Mesenchymal stem cell (in vitro differentiated cells and primary cell): ENCODE measurements at regions not wholly inside any gene's neighbourhood (a gene's known extent, or its start where the extent isn't known, plus 50 kb on each side); places are given as distances from the start of the nearest gene placed in this dataset.
"Not testable (repeated sequence)": the region's sequence is repeated elsewhere in the genome, so short reads cannot be mapped to it uniquely, and the experiment has no call there.

ENCODE experiments used
- DNase-seq: peaks from one replicate; pipeline ENCODE4 v3.0.0-alpha.2; 2013
- H2AFZ ChIP-seq: one replicate; pipeline ENCODE4 v1.6.1; 2013; ENCODE audit warnings: low read depth, mild to moderate bottlenecking, control low read depth, inconsistent platforms, low read length, moderate library complexity
- H2AK5ac ChIP-seq: 2 replicates; pipeline ENCODE4 v1.6.1; 2013; ENCODE audit warnings: low read length, moderate library complexity, mild to moderate bottlenecking, inconsistent platforms; ENCODE audit not compliant: severe bottlenecking
- H2BK120ac ChIP-seq: one replicate; pipeline ENCODE4 v1.6.1; 2013; ENCODE audit warnings: low read depth, mild to moderate bottlenecking, inconsistent platforms, low read length, moderate library complexity
- H2BK12ac ChIP-seq, 2 experiments: one replicate each; pipeline ENCODE4 v1.6.1; 2013; ENCODE audit warnings: inconsistent platforms in 2 of 2, low read length in 2 of 2, mild to moderate bottlenecking in 2 of 2, moderate library complexity in 2 of 2, control low read depth in 1 of 2
- H2BK15ac ChIP-seq: one replicate; pipeline ENCODE4 v1.6.1; 2013; ENCODE audit warnings: mild to moderate bottlenecking, low read depth, inconsistent platforms; ENCODE audit not compliant: poor library complexity, severe bottlenecking
- H2BK5ac ChIP-seq: 2 replicates; pipeline ENCODE4 v1.6.1; 2013; ENCODE audit warnings: low read depth, mild to moderate bottlenecking, low read length, control low read depth, inconsistent platforms; ENCODE audit not compliant: poor library complexity, severe bottlenecking
- H3K14ac ChIP-seq, 2 experiments: one replicate each; pipeline ENCODE4 v1.6.1; 2013; ENCODE audit warnings: inconsistent platforms in 2 of 2, low read length in 2 of 2, control low read depth in 1 of 2, mild to moderate bottlenecking in 1 of 2, moderate library complexity in 1 of 2
- H3K18ac ChIP-seq, 2 experiments: one replicate each; pipeline ENCODE4 v1.6.1; 2013; ENCODE audit warnings: inconsistent platforms in 2 of 2, low read length in 2 of 2, control low read depth in 1 of 2, low read depth in 1 of 2, mild to moderate bottlenecking in 1 of 2
- H3K23ac ChIP-seq, 2 experiments: one replicate each; pipeline ENCODE4 v1.6.1; 2013; ENCODE audit warnings: inconsistent platforms in 2 of 2, low read length in 2 of 2, mild to moderate bottlenecking in 2 of 2, moderate library complexity in 2 of 2, control low read depth in 1 of 2
- H3K27ac ChIP-seq: 2 replicates; pipeline ENCODE4 v1.5.1; 2013; ENCODE audit warnings: mild to moderate bottlenecking, moderate library complexity, low read length, control low read depth, inconsistent platforms; ENCODE audit not compliant: poor library complexity, severe bottlenecking
- H3K27me3 ChIP-seq, 2 experiments: 2 replicates each; pipeline versions ENCODE4 v1.6.1 to v1.7.0; 2013; ENCODE audit warnings: low read length in 2 of 2, mild to moderate bottlenecking in 2 of 2, moderate library complexity in 2 of 2, control low read depth in 1 of 2, inconsistent platforms in 1 of 2; ENCODE audit not compliant: control insufficient read depth in 1 of 2, insufficient read depth in 1 of 2
- H3K36me3 ChIP-seq, 2 experiments: 2 replicates each; pipeline versions ENCODE4 v1.6.1 to v1.7.0; 2013; ENCODE audit warnings: low read length in 2 of 2, control low read depth in 1 of 2, inconsistent platforms in 1 of 2, low read depth in 1 of 2, mild to moderate bottlenecking in 1 of 2; ENCODE audit not compliant: insufficient read depth in 2 of 2, control insufficient read depth in 1 of 2
- H3K4ac ChIP-seq, 2 experiments: one replicate each; pipeline ENCODE4 v1.6.1; 2013; ENCODE audit warnings: inconsistent platforms in 2 of 2, low read length in 2 of 2, mild to moderate bottlenecking in 2 of 2, moderate library complexity in 2 of 2, control low read depth in 1 of 2, low read depth in 1 of 2
- H3K4me1 ChIP-seq: 2 replicates; pipeline ENCODE4 v1.6.1; 2013; ENCODE audit warnings: low read depth, low read length, control low read depth; ENCODE audit not compliant: control insufficient read depth, insufficient read depth
- H3K4me2 ChIP-seq: 2 replicates; pipeline ENCODE4 v1.6.1; 2013; ENCODE audit warnings: low read length, mild to moderate bottlenecking, inconsistent platforms; ENCODE audit not compliant: poor library complexity, severe bottlenecking
- H3K4me3 ChIP-seq, 2 experiments: 2 replicates each; pipeline versions ENCODE4 v1.5.1 to v1.7.0; 2013; ENCODE audit warnings: low read length in 2 of 2, mild to moderate bottlenecking in 2 of 2, control low read depth in 1 of 2, low read depth in 1 of 2; ENCODE audit not compliant: insufficient read depth in 1 of 2
- H3K79me1 ChIP-seq: replicated peaks from 2 replicates; pipeline ENCODE4 v1.6.1; 2013; ENCODE audit warnings: mild to moderate bottlenecking, control low read depth, low read length, inconsistent platforms; ENCODE audit not compliant: poor library complexity, severe bottlenecking
- H3K9ac ChIP-seq: 2 replicates; pipeline ENCODE4 v1.7.0; 2013; ENCODE audit warnings: mild to moderate bottlenecking, low read length, moderate library complexity
- H3K9me3 ChIP-seq: 2 replicates; pipeline ENCODE4 v1.7.0; 2013; ENCODE audit warnings: mild to moderate bottlenecking, low read length; ENCODE audit not compliant: control insufficient read depth
- H4K8ac ChIP-seq: one replicate; pipeline ENCODE4 v1.6.1; 2013; ENCODE audit warnings: inconsistent platforms, mild to moderate bottlenecking, low read length, moderate library complexity
- H4K91ac ChIP-seq: one replicate; pipeline ENCODE4 v1.6.1; 2013; ENCODE audit warnings: mild to moderate bottlenecking, low read length, inconsistent platforms
- WGBS: methylation state at CpG from one replicate; pipeline ENCODE4 v1.1.7; 2013; ENCODE audit warnings: mixed read lengths; 5-methylcytosine and 5-hydroxymethylcytosine counted together

DNA sequence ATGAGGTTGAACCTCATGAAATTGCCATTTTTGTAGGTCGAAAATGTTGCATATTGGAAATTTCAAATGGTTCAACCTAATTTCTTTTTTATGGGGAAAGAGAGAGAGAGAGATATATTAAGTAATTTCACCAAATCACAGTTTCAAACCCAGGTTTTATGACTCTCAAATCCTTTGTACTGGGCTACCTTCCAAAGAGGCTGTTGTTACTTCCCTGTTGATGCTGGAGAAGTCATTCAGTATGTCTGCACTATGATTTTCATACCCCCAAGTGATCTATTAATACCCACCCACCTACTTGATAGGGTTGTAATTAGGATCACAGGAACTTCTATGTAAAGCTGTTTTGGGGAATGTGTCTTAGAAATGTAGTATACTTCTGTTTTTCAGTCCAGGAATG, 109.9 kb downstream of the ZNF330 start:
- no CpG with 5 or more reads among the region's 1 CpG for WGBS
- Histone ChIP-seq H3K18ac (no peak overlapping the region), H4K91ac (no peak overlapping the region), H3K9me3 (no peaks in the 10 kb centered on the region), H2BK120ac (no peak overlapping the region), H2BK15ac (no peak overlapping the region), H3K27me3 (no peaks in the 10 kb centered on the region), H2AK5ac (no peak overlapping the region), H2BK5ac (no peak overlapping the region), H2BK12ac (no peak overlapping the region), H3K4me2 (no peak overlapping the region), H4K8ac (no peak overlapping the region), H3K4ac (no peak overlapping the region), H3K27ac (no peak overlapping the region), H3K79me1 (no peaks in the 10 kb centered on the region), H3K14ac (no peak overlapping the region), H3K23ac (no peak overlapping the region), H3K4me3 (no peak overlapping the region), H3K9ac (no peak overlapping the region), H3K36me3 (no peaks in the 10 kb centered on the region), H3K4me1 (peaks cover 2% of the 10 kb centered on the region), H2AFZ (no peak overlapping the region)
- no peak for DNase-seq

DNA sequence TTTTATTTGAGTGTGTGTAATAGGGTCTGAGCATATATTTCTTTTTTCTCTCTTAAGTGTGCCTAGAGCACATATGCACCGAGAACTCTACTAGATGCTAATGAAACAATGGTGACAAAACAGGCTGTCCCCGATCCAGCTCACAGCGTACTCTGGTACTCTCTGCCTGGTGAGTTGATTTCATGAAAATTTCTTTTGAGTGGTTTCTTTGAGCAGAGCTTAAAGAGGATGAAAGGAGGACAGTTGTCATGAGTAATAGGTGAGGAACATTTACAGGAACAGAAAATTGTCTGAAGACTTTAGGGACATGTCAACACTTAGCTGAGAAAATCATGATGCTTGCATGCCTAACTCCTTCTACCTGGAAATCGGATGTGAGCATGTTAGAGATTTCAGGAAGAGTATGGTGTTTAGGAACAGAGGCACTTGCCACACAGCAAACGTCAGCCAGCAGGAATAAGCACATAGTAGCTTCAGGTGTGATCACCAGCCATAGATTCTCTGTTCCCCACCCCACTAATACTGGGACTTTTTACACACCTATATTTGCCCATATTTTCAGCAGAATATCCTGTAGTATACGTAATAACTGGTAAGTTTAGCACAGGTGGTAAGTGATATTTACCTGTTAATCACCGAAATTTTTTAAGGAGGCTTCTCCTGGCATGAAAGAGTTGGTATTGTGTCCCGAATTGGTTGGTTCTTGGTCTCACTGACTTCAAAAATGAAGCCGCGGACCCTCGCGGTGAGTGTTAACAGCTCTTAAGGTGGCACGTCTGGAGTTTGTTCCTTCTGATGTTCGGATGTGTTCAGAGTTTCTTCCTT, 111.1 kb downstream of the ZNF330 start:
- peaks cover 2% of the 10 kb centered on the region for H3K4me1 ChIP-seq
- H3K23ac ChIP-seq: no peak overlapping the region
- no peak overlapping the region for H2BK12ac ChIP-seq
- no peak overlapping the region for H3K27ac ChIP-seq
- H3K9ac ChIP-seq: no peak overlapping the region
- no peak overlapping the region for H2AK5ac ChIP-seq
- H4K8ac ChIP-seq: no peak overlapping the region
- no peaks in the 10 kb centered on the region for H3K9me3 ChIP-seq
- no peak overlapping the region for H3K4me2 ChIP-seq
- H3K4ac ChIP-seq: no peak overlapping the region
- no peak for DNase-seq
- no peak overlapping the region for H3K4me3 ChIP-seq
- H3K79me1 ChIP-seq: no peaks in the 10 kb centered on the region
- H2BK15ac ChIP-seq: no peak overlapping the region
- no peaks in the 10 kb centered on the region for H3K36me3 ChIP-seq
- H3K14ac ChIP-seq: no peak overlapping the region
- H2AFZ ChIP-seq: no peak overlapping the region
- WGBS: 98% methylated on average over 14 of the region's 14 CpGs
- H3K18ac ChIP-seq: no peak overlapping the region
- H4K91ac ChIP-seq: no peak overlapping the region
- no peak overlapping the region for H2BK120ac ChIP-seq
- no peaks in the 10 kb centered on the region for H3K27me3 ChIP-seq
- no peak overlapping the region for H2BK5ac ChIP-seq

DNA sequence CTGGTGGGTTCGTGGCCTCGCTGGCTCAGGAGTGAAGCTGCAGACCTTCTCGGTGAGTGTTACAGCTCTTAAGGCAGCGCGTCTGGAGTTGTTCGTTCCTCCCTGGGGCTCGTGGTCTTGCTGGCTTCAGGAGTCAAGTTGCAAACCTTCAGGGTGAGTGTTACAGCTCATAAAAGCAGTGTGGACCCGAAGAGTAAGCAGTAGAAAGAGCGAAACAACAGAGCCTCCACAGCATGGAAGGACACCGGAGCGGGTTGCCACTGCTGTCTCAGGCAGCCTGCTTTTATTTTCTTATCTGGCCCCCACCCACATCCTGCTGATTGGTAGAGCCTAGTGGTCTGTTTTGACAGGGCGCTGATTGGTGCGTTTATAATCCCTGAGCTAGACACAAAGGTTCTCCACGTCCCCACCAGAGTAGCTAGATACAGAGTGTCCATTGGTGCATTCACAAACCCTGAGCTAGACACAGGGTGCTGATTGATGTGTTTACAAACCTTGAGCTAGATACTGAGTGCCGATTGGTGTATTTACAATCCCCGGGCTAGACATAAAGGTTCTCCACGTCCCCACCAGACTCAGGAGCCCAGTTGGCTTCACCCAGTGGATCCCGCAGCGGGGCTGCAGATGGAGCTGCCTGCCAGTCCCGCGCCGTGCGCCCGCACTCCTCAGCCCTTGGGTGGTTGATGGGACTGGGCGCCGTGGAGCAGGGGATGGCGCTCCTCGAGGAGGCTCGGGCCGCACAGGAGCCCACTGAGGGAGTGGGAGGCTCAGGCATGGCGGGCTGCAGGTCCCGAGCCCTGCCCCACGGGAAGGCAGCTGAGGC, 111.9 kb downstream of the ZNF330 start:
- H3K9ac ChIP-seq, H2AFZ ChIP-seq, H3K23ac ChIP-seq, H3K4me3 ChIP-seq, H3K27ac ChIP-seq, H3K4ac ChIP-seq, H2AK5ac ChIP-seq, H3K4me1 ChIP-seq, H3K27me3 ChIP-seq, H3K14ac ChIP-seq, DNase-seq, H3K36me3 ChIP-seq, H2BK12ac ChIP-seq, H2BK15ac ChIP-seq, H3K4me2 ChIP-seq, H3K9me3 ChIP-seq, H2BK5ac ChIP-seq, H2BK120ac ChIP-seq, H3K79me1 ChIP-seq: not testable (repeated sequence)
- H4K8ac ChIP-seq: peak overlapping the region; percentile 92
- H4K91ac ChIP-seq: peak overlapping the region; percentile 39
- H3K18ac ChIP-seq: peak overlapping the region in 1 of 2 experiments; percentile 48
- 85% methylated on average over 25 of the region's 33 CpGs for WGBS
